HG02981 (cell line): ENCODE measurements at regions not wholly inside any gene's neighbourhood (a gene's known extent, or its start where the extent isn't known, plus 50 kb on each side); places are given as distances from the start of the nearest gene placed in this dataset.

Experiments used
- ATAC-seq: cut with Tn5 transposase; IDR thresholded peaks from one replicate; pipeline ENCODE4 v1.9.1; 2021; ENCODE audit warnings: mild to moderate bottlenecking, moderate library complexity; ENCODE audit not compliant: unreplicated experiment

DNA sequence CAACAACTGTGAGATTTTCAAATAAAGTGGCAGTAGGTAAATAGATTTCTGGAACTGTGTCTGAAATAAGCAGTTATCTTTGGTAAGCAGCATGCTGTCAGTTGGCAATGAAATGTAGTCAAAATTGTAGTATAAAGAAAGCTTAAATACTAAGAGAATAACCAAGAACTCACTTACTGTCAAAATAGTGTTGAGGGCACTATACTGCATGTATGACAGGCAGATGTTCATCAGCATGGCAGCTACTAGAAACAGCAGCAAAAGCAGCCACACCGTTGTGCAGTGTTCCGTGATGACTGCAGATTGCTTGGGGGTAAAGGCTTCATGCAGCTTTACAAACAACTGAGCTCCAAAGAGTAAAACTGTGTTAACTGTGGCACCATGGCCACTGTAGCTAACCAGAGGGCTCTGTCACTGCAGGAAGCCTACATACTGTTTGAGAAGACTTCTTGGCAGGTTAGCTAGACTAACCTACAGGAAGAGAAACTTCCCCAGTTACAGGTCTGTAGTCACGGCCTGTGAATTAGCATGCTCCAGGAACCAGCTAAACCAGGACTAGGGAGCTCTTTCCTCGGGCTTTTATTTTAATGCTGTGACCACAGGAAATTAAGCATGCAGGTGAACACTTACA is 459.7 kb downstream of the TBL1XR1 start:
- no peak for ATAC-seq

DNA sequence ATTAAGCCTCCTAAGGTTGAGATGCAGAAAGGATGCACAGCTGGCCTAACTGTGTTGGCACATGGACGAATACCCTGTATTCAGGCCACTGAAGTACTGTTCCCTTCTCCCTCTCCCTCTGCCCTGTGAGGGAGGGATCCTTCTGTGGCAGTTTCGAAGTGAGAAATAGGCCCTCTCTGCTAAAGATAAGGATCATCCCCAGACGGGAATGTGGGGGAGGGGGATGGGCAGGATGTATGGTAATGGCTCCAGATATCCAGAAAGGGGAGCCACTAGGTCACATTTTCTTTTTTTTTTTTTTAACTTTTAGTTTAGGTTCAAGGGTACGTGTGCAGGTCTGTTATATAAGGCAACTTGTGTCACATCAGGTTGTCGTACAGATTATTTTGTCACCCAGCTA is 463.1 kb downstream of the TBL1XR1 start:
- no peak for ATAC-seq

DNA sequence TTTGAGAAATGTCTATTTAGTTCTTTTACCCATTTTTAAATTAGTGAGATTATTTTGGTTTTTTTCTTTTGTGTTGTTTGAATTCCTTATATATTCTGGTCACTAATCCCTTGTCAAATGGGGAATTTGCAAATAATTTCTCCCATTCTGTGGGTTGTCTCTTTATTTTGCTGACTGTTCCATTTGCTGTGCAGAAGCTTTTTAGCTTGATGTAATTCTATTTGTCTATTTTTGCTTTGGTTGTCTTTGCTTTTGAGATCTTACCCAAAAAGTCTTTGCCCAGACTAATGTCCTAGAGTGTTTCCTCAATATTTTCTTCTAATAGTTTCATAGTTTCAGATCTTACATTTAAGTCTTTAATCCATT is 472.9 kb downstream of the TBL1XR1 start:
- no peak for ATAC-seq

DNA sequence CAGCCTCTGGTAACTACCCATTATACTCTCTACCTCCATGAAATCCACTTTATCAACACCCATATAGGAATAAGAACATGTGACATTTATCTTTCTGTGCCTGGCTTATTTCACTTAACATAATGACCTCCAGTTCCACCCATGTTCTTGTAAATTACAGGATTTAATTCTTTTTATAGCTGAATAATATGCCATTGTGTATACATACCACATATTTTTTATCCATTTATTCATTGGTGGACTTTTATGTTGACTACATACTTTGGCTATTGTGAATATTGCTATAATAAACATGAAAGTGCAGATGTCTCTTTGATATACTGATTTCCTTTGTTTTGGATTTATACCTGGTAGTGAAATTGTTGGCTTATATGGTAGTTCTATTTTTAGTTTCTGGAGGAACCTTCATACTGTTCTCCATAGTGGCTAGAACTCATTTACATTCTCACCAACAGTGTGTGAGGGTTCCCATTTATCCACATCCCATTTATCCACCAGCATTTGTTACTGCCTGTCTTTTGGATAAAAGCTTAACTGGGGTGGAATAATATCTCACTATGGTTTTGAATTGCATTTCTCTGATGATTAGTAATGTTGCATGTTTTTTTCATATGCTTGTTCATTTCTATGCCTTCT is 473.4 kb downstream of the TBL1XR1 start:
- ATAC-seq, result no peak

DNA sequence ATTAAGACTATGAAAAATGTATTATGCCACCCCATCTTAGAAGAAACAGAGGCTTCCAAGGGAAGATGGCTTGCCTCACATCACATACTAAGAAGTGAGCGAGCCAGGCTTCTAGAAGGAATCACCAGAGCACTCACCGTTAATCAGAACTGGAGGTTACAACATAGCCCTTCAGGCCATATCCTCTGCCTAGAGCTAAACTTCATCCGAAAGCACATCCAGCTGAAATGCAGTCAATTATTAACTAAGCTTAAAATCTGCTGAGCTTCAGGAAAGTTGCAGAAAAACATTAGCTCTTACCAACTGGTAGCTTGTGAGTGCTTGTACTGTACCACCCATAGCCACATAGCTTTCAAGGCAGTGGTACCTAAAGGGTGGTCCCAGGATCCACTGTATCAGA is 483.2 kb downstream of the TBL1XR1 start:
- ATAC-seq, result no peak

DNA sequence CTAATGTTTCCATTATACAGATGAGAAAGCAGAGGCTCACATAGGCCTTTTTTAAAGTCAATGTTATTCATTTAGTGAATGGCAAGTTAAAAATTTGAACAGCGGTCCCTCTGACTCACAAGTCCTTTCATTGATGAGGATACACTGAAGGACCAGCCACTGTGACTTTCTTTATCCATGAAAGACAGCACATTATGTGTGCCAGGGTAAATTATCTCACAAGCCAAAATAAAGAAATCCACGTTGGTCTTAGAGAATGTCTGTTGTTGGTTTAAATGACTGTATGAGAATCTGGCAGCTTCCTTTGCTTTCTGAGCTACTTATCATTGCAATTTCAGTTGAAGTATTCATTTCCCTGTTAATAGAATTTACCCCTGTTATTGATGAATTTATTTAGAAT is 485.1 kb downstream of the TBL1XR1 start:
- no peak for ATAC-seq

DNA sequence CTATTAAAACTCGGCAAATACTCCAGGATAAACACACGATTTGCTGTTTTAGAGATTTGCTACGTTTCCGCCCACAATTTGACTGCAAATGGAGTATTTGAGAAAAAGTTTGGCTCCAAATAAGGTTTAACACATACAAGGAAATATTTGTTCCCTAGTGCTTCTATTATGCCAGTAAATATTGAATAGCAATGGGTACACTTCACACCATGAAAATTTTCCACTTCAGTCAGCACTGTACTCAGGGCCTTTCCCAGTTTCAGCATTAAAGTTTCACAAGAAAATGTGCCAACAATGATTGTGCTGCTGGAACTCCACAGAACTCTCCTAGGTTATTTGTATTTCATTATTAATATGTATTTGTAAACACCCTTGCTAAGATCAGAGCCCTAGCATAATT is 498.0 kb downstream of the TBL1XR1 start:
- no peak for ATAC-seq

DNA sequence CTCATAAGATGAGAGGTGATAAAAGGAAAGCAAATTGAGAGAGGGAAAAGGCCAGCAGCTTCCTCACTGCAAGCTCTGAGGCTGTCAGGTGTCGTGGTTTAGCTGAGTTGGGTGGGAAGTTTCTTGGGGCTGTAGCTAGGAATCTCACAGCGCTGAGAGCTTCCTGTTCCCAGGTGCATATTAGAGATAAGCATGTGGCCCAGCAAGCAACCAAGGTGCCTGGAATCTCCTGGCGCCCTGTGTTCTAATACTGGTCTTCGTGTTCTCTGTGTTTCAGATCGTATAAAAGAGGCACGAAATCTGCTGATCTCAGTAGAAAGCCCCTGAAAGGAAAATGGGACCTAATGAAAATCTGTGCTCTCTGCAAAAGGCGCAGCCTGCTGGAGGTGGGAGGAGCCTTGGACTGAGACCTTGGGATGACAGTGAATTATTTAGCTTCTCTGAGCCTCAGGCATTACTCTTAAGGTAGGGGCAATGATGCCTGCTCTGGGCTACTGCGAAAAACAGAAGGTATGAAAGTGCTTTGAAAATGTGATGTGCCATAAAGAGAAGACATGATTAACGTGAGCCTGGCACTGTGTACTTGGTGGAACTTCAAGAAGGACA is 499.9 kb downstream of the TBL1XR1 start:
- no peak for ATAC-seq

DNA sequence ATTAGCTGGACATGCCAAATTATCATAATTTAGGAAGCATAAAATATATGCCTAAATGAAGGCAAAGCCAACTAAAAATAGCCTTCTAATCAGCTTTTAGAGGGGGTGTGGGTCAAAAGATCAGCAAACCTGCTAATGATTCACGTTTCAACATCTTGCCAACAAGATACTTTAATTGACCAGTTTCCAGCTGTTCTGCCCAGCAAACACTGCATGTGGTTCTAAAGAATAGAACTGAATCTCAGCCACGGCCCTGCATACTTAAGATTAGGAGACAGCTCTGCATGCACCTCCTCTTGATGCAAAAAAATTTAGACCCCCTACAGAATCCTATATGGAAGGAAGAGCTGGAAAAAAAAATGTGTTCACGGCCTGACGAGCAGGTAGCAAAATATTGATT is 500.5 kb downstream of the TBL1XR1 start:
- ATAC-seq, result no peak

DNA sequence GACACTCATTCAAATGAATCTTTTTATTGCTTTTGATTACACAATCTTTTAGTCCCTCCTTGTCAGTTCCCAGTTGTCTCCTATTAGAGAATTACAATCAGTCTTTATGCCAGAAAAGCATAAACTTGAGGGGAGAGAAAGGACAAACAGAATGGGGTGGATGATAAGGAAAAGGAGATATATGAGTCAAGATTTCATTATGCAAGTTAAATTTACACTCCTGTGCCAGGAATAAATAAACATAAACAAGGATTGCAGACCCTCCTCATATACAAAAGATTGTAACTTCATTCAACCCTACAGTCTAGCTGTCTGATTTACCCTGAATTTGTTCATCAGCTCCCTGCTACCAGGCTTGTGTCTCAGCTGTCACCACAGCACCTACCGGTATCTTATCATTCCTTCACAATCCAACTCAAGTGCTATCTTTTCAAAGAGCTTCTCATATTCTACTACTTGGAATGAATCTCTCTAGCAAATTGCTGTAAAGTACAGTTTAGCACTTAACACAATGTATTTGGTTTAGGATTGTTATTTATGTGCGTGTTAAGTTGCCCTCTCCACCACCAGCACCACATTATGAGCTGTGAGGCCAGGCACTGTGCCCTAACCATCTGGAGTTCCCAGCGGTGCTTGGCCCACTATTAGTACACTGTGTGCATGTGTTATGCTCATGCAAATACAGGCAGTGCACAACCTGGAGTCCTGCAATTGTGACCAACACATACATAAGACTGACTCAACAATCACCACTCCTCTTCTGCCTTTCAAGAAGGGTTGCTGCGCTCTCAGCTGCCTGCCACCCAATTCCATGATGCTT is 504.1 kb downstream of the TBL1XR1 start:
- ATAC-seq, result no peak

DNA sequence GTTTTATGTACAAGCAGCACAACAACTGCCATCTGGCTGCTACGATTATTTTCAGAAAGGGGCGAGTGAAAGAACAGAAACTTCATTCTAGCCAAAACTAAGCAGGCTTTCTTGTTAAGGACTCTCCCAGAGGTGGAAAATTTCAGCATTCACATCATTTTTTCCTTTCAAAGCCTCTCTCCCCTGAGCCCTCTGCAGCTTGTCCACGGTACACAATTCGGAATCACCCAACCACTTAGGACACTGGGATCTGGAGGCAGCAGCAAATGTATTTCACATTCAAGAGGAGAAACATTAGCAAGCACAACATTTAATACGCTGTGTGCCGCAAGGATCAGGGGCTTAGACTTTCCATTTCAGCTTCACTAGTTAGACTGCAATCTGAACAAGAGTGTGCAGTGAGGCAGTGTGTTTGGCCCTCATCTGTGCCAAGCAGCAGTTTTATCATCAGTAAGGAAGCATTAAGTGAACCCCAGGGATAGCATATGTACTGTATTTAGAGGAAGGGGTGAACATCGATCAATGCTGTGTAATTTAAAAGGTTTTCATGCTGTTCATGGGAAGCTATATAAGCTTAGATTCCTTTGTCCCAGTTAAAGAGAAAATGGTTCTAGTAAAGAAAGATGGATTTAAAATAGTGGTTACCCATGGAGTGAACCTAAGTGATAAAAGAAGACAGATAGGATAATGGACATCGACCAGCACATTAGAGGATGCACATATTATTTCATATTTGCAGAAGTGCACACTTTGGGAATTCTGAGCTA is 504.9 kb downstream of the TBL1XR1 start:
- no peak for ATAC-seq

DNA sequence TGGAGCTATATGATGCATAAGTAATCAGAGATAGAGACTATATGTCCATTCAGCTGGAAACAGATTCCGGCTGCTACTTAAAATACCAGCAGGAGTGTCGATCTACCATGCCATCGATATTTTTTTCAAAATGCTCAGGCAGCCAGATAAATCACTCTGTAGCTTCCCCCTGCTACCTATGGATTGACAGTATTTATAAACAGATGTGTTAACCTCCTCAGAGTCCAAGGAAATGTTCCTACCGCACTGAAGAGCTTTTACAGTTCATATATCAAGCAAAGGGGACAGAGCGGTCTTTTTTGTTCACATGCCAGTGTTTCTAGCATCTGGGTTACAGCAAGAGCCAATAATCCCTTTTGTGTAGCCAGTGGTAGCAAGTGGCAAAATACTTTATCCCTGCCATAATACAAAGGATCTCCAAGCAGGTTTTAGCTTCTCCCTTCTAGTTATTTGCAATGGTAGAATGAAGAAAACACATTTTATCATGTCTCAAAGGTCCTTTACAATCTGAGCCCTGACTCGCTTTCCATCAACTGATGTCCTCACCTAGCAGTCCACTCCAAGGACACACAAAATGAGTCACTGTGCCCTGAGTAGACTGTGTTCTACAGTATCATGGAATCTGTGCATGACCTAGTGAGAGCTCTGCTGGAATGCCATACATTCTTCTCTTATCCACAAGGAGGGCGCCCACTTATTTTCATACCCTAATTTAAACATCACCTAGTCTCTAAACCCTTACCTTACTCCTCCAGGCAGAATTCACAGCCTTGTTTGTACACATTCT is 507.0 kb downstream of the TBL1XR1 start:
- no peak for ATAC-seq

DNA sequence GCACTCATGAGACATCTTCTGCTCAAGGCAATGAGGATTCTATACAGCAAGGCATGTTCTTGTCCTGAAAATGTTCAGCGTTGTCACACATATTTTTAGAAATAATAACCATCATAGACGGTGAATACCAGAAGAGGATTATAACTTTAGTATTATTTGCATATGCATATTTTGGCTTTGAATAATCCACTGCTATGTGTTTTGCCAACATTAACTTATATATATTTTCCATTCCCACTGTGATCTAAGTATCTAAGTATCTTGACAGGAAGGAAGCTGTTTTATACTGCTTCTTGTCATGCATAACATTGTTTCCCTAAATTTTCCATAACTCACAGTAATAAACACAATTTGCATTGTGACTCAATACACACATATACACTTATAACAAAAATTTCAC is 509.5 kb downstream of the TBL1XR1 start:
- no peak for ATAC-seq

DNA sequence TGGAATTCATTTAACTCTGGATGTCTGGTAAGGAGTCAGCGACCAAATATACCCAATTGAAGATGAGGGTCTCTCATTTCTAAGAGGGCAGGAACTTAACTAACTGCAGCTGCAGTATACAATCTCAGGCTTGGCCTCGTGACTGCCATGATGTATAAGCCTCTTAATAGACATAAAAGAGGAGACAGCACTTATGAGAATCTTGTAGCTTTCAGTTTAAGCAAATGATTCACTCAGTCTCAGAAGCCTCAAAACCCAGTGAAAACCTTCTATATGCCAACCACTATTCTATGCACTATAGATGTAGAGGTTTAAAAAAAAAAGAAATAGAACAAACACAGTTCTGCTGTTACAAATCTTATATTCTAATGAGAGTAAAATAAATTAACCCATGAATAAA is 513.9 kb downstream of the TBL1XR1 start:
- no peak for ATAC-seq

DNA sequence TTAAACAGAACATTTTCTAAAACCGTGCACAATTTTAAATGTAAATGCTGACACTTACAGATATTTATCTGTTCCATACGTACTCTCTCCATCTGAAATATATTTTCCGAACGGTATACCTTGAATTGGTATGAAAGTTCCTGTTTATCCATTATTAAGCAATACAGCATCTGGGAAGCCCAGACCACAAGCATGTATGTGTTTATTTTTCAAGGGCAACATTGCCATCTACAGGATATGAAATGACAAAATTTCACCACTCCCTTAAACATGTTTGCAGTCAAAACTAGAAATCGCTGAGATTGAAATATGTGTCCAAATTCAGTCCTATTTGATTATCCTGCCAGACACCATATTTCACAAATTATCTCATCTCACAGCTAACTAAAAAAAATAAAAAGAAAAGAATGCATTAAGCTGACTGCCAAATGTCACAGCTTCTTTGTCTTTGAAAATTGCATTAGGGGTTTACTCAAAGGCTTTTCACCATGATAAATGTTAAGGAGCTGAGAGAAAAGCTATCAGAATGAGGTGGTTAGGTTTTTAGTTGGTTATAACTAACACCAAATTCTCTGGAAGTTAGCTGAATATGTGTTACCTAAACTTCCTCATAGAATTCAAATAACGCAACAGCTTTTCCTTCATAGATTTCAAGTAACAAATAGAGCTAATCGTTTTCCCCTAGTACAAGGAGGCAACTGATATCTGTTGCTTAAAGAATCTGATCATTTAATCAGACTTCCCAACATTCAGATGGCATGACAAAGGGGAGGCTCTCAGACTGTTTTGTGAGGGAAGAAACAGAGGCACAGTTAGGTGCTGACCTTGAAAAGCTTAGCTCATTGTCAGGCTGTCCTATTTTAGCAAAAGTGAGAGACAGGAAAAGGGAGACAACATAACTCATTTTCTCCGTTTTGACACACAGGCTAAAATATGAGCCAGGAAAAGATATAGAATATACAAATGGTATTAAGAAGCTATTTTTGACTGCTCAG is 533.1 kb downstream of the TBL1XR1 start:
- ATAC-seq, result no peak

DNA sequence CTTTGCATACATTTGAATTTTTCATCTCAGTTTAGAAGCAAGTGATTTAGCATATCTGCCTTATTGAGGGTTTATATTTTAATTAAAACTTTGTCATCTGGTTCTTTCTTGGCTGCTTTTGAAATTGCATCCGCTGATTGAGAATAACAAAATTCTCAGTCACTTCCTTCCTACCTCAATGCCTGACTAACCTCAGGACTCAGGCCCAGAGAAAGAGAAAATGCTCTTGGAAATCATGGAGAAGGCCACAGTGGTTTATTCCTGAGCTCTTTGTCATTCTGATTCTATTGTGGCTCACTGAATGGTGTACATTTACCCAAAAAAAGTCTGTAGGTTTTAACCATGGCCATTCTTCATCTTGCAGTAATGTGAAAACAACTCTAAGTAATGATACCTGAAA is 533.9 kb downstream of the TBL1XR1 start:
- no peak for ATAC-seq

DNA sequence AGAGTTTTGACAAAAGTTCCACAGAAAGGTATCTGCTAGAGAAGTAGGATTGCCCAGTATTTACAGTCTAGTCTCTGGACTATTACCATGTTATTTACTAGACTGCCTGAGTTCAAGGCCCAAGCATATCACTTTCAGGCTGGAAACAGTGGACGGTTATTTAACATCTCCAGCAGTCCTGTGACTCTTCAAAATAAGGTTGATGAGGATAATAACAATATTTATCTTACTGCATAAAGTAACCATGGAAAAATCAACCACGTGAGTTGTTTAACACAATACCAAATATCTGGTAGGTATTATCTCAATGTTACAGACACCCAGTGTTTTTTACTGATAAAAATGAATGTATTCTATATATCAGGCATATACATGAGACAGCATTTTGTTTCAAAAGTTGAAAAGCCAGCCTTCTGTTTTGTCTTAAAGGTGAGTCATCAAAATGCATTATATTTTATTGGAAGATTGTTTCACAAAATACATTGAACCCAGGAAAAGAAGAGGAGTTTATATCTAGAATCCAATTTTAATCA is 535.8 kb downstream of the TBL1XR1 start:
- no peak for ATAC-seq

DNA sequence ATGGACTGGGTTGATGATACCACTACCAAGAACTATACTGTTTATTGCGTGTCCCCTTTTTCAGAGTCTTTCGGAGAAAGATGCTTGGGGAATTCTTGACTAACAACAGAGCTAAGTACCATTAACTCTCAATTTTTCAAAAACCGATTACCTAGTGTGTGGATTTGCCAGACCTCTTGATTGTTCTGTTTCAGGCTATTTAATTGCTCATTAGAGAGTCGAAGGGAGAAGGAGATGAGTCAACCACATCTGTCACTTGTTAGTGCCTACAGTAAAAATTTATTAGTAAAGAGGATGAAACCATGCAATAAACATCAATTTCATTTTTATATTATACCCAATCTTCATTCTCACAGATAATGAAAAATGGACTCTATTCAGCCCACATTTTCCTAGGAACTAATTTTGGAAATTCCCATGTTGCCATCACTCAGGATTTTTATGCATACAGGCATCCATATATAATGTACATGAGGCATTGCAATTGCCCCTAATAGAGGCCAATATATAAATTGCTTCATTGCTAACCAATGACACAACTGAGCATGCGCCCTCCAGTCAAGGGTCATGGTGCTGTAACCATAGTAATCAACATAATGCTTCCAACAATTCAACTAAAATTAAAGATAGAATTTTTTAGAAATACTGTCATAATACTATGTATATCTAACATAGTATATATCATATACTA is 541.7 kb downstream of the TBL1XR1 start:
- ATAC-seq, result no peak
